ENCODE measurements at regions not wholly inside any gene's neighbourhood (a gene's known extent, or its start where the extent isn't known, plus 50 kb on each side); places are given as distances from the start of the nearest gene placed in this dataset.

- no peaks in the 10 kb centered on the region for H3K79me2 ChIP-seq (ENCODE audit: control insufficient read depth in 1 of 2, insufficient read depth in 2 of 2, low read length in 2 of 2)
- no peak overlapping the region for H3K18ac ChIP-seq (ENCODE audit: extremely low read depth, low read length)
- no peaks in the 10 kb centered on the region for H3K9me3 ChIP-seq (ENCODE audit: insufficient read depth in 2 of 2, low read depth in 1 of 2, low read length in 1 of 2)
- H3K27me3 ChIP-seq (replicated peaks in 1 of 4; ENCODE audit: control insufficient read depth in 3 of 4, extremely low read depth in 1 of 4, insufficient read depth in 3 of 4, low read length in 3 of 4) = no peaks in the 10 kb centered on the region
- no peak overlapping the region for H2BK5ac ChIP-seq (ENCODE audit: low read depth, low read length)
- peaks cover 0 to 6% (median 2%) of the 10 kb centered on the region in 4 experiments; a peak in 4 of 7 replicates for H3K4me1 ChIP-seq (replicated peaks in 1 of 4; ENCODE audit: control insufficient read depth in 3 of 4, insufficient read depth in 4 of 4, low read length in 3 of 4)
- H3K79me1 ChIP-seq (ENCODE audit: low read depth, low read length) = no peaks in the 10 kb centered on the region
- POLR2A ChIA-PET (ENCODE audit: partially characterized antibody) = no interaction called here
- no peak for FAIRE-seq
- no peak for DNase-seq (ENCODE audit: low read depth in 1 of 2, low spot score in 2 of 2)
- no peak overlapping the region for H2BK12ac ChIP-seq (ENCODE audit: low read depth, low read length)
- no peaks in the 10 kb centered on the region for H3K23me2 ChIP-seq (ENCODE audit: low read depth, low read length)
- H3K9ac ChIP-seq (replicated peaks in 1 of 4; ENCODE audit: extremely low read depth in 1 of 4, low read depth in 3 of 4, low read length in 3 of 4) = no peak overlapping the region
- H4K5ac ChIP-seq (ENCODE audit: insufficient read length, low read depth, low read length) = no peak overlapping the region
- H4K91ac ChIP-seq (replicated peaks; ENCODE audit: insufficient read length, low read length) = no peak overlapping the region
- no peak overlapping the region for H2BK120ac ChIP-seq (replicated peaks; ENCODE audit: low read depth, low read length)
- no peak for TF ChIP-seq EP300 (IDR thresholded peaks at IDR 0.05; ENCODE audit: borderline replicate concordance in 1 of 2, low read depth in 2 of 2, low read length in 2 of 2)
- TF ChIP-seq, protein P1, sequence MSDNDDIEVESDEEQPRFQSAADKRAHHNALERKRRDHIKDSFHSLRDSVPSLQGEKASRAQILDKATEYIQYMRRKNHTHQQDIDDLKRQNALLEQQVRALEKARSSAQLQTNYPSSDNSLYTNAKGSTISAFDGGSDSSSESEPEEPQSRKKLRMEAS (IDR thresholded peaks at IDR 0.05) = 0 out of 2 replicates have a peak, but pooled peaks have one; percentile 14
- H3K23ac ChIP-seq (ENCODE audit: insufficient read length) = no peak overlapping the region
- no peaks in the 10 kb centered on the region for H3K36me3 ChIP-seq (ENCODE audit: control insufficient read depth in 2 of 4, insufficient read depth in 4 of 4, low read length in 3 of 4)
- H3K4ac ChIP-seq (replicated peaks; ENCODE audit: insufficient read length, low read depth, low read length) = no peak overlapping the region
- H3K27ac ChIP-seq (ENCODE audit: low read depth, low read length) = no peak overlapping the region
- no peak overlapping the region for H2BK15ac ChIP-seq (ENCODE audit: low read length)
- no peak overlapping the region for H2AFZ ChIP-seq (ENCODE audit: low read length)
- H3K4me2 ChIP-seq (ENCODE audit: insufficient read depth in 1 of 2, low read depth in 2 of 2, low read length in 2 of 2) = no peak overlapping the region
- CTCF ChIA-PET (ENCODE audit: partially characterized antibody) = interaction anchor here (1.1 kb wide), 1 partner anchor 11 kb away, joined by 4 read pairs; no protein-coding TSS in a partner anchor
- 85% methylated on average over 8 of the region's 8 CpGs; no CpG with 5 or more reads in 1 of the 2 experiments for WGBS, 2 experiments (ENCODE audit: extremely low coverage in 1 of 2, insufficient coverage in 1 of 2, insufficient read length in 1 of 2, insufficient replicate concordance in 2 of 2, low coverage in 1 of 2, low lambda C conversion rate in 2 of 2, missing lambda C conversion rate in 1 of 2)
- no peaks in the 10 kb centered on the region for H4K20me1 ChIP-seq (replicated peaks in 1 of 2; ENCODE audit: control insufficient read depth in 1 of 2, insufficient read depth in 2 of 2, low read length in 2 of 2)
- no peak overlapping the region for H3K14ac ChIP-seq (ENCODE audit: insufficient read length)
- no peak overlapping the region for H3K56ac ChIP-seq (replicated peaks; ENCODE audit: insufficient read length, low read depth, low read length)
- no peak overlapping the region for H2BK20ac ChIP-seq (ENCODE audit: low read length)
- H3K4me3 ChIP-seq (ENCODE audit: extremely low read depth in 1 of 4, insufficient read depth in 2 of 4, low read depth in 3 of 4, low read length in 4 of 4) = no peak overlapping the region
- H4K8ac ChIP-seq (ENCODE audit: extremely low read depth, insufficient read depth, low read length) = no peak overlapping the region
- H2AK5ac ChIP-seq (ENCODE audit: low read depth, low read length) = no peak overlapping the region
Observed at GRCh38 chrX:134738986-134739740, 57.8 kb downstream of the PABIR2 start.

Measured in H1 (cell line).